ENCODE measurements at regions not wholly inside any gene's neighbourhood (a gene's known extent, or its start where the extent isn't known, plus 50 kb on each side); places are given as distances from the start of the nearest gene placed in this dataset.

- intact Hi-C loops (cut with micrococcal nuclease), result no loop called here
- no peaks in the 10 kb centered on the region for H3K36me3 Mint-ChIP-seq (ENCODE audit: low read depth)
- DNase-seq, result no peak
- H3K27me3 Mint-ChIP-seq, result peaks cover 11% of the 10 kb centered on the region
- H3K4me3 Mint-ChIP-seq, result no peak overlapping the region
- H3K9me3 Mint-ChIP-seq, result no peaks in the 10 kb centered on the region
- CTCF ChIA-PET, result no interaction called here
- no peak overlapping the region for H3K27ac Mint-ChIP-seq
- H3K4me1 Mint-ChIP-seq, result peaks cover 14% of the 10 kb centered on the region
- TF ChIP-seq, protein P1, sequence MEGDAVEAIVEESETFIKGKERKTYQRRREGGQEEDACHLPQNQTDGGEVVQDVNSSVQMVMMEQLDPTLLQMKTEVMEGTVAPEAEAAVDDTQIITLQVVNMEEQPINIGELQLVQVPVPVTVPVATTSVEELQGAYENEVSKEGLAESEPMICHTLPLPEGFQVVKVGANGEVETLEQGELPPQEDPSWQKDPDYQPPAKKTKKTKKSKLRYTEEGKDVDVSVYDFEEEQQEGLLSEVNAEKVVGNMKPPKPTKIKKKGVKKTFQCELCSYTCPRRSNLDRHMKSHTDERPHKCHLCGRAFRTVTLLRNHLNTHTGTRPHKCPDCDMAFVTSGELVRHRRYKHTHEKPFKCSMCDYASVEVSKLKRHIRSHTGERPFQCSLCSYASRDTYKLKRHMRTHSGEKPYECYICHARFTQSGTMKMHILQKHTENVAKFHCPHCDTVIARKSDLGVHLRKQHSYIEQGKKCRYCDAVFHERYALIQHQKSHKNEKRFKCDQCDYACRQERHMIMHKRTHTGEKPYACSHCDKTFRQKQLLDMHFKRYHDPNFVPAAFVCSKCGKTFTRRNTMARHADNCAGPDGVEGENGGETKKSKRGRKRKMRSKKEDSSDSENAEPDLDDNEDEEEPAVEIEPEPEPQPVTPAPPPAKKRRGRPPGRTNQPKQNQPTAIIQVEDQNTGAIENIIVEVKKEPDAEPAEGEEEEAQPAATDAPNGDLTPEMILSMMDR (IDR thresholded peaks at IDR 0.05), result no peak
- no peak for ATAC-seq (ENCODE audit: low read depth)
- POLR2A ChIA-PET, result no interaction called here
Measured at GRCh38 chr2:221107424-221107823, 464.7 kb downstream of the EPHA4 start.

DNA sequence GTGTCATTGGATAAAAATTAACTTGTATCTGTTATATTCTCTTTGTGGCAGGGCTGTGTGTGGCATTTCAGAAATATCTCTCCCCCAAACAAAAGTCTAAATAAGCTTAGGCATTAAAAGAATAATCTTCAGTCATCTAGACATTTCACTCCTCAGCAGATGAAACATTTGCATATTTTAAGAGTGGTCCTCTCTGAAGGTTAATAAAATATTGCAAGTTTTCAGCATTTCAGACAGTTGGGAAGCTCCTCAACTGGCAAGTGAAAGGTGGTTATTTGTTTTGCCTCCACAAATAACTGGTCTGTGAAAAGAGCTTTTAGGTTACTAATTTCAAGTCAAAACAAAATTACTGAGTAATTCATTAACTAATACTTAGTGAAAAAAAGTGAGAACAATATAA lies 462.6 kb downstream of the EPHA4 start:
- Mint-ChIP-seq H3K27ac (no peak overlapping the region), H3K4me1 (peaks cover 1% of the 10 kb centered on the region), H3K27me3 (peaks cover 8% of the 10 kb centered on the region), H3K4me3 (no peak overlapping the region), H3K9me3 (no peaks in the 10 kb centered on the region), H3K36me3 (ENCODE audit: low read depth) (no peaks in the 10 kb centered on the region)
- ChIA-PET POLR2A (no interaction called here), CTCF (no interaction called here)
- ATAC-seq (ENCODE audit: low read depth), result no peak
- DNase-seq, result no peak
- TF ChIP-seq, protein P1 (IDR thresholded peaks at IDR 0.05), result no peak
- intact Hi-C loops (cut with micrococcal nuclease), result no loop called here

DNA sequence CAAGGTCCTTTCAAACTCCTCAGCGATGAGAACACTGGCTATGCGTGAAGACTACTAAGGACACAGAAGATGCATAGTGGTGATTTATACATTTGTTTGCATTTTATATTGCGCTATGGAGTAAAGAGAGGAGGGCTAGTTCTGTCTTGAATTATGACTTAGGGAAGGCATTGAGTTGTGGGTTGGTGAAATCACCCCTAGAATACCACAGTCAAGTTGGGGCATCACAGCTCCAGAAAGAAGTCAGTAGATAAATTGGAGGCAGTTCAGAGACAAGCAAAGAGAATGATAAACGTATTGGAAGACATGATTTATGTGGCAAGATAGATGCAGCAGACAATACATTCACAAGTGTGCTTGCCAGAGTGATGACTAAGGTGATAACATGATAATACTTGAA lies 460.4 kb downstream of the EPHA4 start:
- CTCF ChIA-PET, result no interaction called here
- intact Hi-C loops (cut with micrococcal nuclease), result no loop called here
- ATAC-seq (ENCODE audit: low read depth) (no peak), DNase-seq (no peak)
- peaks cover 6% of the 10 kb centered on the region for H3K27me3 Mint-ChIP-seq
- H3K27ac Mint-ChIP-seq, result no peak overlapping the region
- H3K9me3 Mint-ChIP-seq, result no peaks in the 10 kb centered on the region
- H3K4me3 Mint-ChIP-seq, result no peak overlapping the region
- no peaks in the 10 kb centered on the region for H3K36me3 Mint-ChIP-seq (ENCODE audit: low read depth)
- H3K4me1 Mint-ChIP-seq, result no peaks in the 10 kb centered on the region
- POLR2A ChIA-PET, result no interaction called here
- TF ChIP-seq, protein P1 (IDR thresholded peaks at IDR 0.05), result no peak

DNA sequence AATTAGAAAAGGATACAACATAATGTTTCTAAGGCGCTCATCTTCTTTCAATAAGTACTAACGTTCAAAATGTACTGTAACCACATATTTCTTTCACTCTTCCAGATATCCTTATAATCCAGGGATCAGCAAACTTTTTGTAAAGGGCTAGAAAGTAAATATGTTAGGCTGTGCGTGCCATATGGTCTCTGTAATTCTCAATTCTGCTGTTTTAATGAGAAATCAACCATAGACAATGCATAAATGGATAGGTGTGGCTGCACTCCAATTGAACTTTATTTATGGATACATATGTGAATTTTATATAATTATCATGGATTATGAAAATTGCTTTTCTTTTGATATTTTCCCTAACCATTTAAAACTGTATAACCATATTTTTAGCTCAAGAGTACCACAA lies 459.4 kb downstream of the EPHA4 start:
- H3K27me3 Mint-ChIP-seq, result peaks cover 5% of the 10 kb centered on the region
- ChIA-PET POLR2A (no interaction called here), CTCF (no interaction called here)
- TF ChIP-seq, protein P1 (IDR thresholded peaks at IDR 0.05), result no peak
- H3K36me3 Mint-ChIP-seq (ENCODE audit: low read depth), result no peaks in the 10 kb centered on the region
- DNase-seq (no peak), ATAC-seq (ENCODE audit: low read depth) (no peak)
- H3K4me1 Mint-ChIP-seq, result no peaks in the 10 kb centered on the region
- H3K9me3 Mint-ChIP-seq, result no peaks in the 10 kb centered on the region
- no peak overlapping the region for H3K4me3 Mint-ChIP-seq
- H3K27ac Mint-ChIP-seq, result no peak overlapping the region
- intact Hi-C loops (cut with micrococcal nuclease), result no loop called here

DNA sequence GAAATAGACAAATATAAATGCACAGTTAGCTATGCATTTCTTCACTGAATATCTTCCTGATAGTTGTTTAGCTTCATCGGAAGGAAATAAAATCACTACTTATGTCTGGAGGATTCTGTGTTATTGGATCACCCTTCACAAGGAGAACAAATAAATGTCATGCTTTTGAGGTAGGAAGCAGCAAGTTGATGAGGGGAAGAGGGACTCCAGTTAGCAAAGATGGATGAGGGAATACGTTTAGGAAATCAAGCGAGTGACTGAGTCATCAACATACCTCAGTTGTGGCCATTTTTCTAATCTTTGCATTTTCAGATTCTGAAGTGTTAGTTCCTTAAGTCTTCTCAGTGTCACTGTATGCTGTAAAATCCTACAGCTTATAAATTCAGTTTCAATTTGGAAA lies 456.2 kb downstream of the EPHA4 start:
- peaks cover 9% of the 10 kb centered on the region for H3K27me3 Mint-ChIP-seq
- H3K9me3 Mint-ChIP-seq, result no peaks in the 10 kb centered on the region
- ChIA-PET POLR2A (no interaction called here), CTCF (no interaction called here)
- ATAC-seq (ENCODE audit: low read depth) (no peak), DNase-seq (no peak)
- no peaks in the 10 kb centered on the region for H3K4me1 Mint-ChIP-seq
- TF ChIP-seq, protein P1 (IDR thresholded peaks at IDR 0.05), result no peak
- no peak overlapping the region for H3K27ac Mint-ChIP-seq
- no peak overlapping the region for H3K4me3 Mint-ChIP-seq
- no peaks in the 10 kb centered on the region for H3K36me3 Mint-ChIP-seq (ENCODE audit: low read depth)
- intact Hi-C loops (cut with micrococcal nuclease), result no loop called here
